Osteocyte (in vitro differentiated cells): ENCODE measurements at regions not wholly inside any gene's neighbourhood (a gene's known extent, or its start where the extent isn't known, plus 50 kb on each side); places are given as distances from the start of the nearest gene placed in this dataset.

Source experiments
- DNase-seq: peaks from one replicate; pipeline ENCODE4 v3.0.0; 2021; ENCODE audit warnings: mixed read lengths; ENCODE audit not compliant: unreplicated experiment; ENCODE audit errors: extremely low spot score
- H3K27ac Mint-ChIP-seq: one replicate; pipeline ENCODE4 v1.8.0; 2021; ENCODE audit warnings: mild to moderate bottlenecking, mixed read lengths; ENCODE audit not compliant: unreplicated experiment
- H3K27me3 Mint-ChIP-seq: one replicate; pipeline ENCODE4 v1.8.0; 2021; ENCODE audit warnings: mixed read lengths; ENCODE audit not compliant: unreplicated experiment
- H3K36me3 Mint-ChIP-seq: one replicate; pipeline ENCODE4 v1.8.0; 2021; ENCODE audit warnings: mixed read lengths; ENCODE audit not compliant: unreplicated experiment
- H3K4me1 Mint-ChIP-seq: one replicate; pipeline ENCODE4 v1.8.0; 2021; ENCODE audit warnings: mixed read lengths; ENCODE audit not compliant: unreplicated experiment
- H3K4me3 Mint-ChIP-seq: one replicate; pipeline ENCODE4 v1.8.0; 2021; ENCODE audit warnings: mild to moderate bottlenecking, moderate library complexity, mixed read lengths; ENCODE audit not compliant: unreplicated experiment
- H3K9me3 Mint-ChIP-seq: one replicate; pipeline ENCODE4 v1.8.0; 2021; ENCODE audit warnings: mixed read lengths; ENCODE audit not compliant: unreplicated experiment
- TF ChIP-seq, protein P1 (sequence below): fragments of 200-600 bp; sonication (generic); IDR thresholded peaks from 2 replicates; pipeline ENCODE4 v1.5.0; 2021; ENCODE audit warnings: antibody characterized with exemption, mild to moderate bottlenecking, moderate library complexity

DNA sequence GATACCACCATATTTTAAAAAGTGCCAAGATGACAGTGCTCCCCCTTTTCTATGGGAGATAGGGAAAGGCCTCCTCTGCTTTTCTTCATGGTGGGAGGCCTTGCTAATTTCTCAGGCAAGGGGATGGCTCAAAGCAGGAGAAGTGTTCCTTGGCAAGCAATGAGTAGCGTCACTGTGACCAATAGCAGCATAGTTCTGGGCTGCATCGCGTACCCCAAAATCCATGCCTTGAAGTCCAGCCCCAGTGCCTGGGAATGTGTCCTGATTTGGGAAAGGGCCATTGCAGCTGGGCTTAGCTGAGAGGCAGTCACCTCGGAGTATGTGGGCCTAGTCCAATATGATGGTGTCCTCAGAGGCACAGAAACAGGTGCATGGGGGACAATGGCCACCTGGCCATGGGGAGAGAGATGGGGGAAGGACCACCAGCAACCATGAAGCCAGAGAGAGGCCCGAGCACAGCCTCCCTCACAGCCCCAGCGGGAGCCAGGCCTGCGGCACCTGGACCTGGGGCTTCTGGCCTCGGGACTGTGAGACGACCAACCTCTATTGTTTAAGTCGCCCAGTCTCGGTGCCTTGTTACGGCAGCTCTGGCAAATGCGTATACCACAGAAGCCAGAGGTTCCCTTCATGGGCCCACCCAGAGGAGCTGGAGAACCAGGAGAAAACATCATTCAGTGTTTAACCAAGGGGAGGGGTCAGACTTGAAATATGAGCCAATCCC is 153.1 kb upstream of the RPS6KA2 start:
- H3K4me3 Mint-ChIP-seq: no peak overlapping the region
- no peaks in the 10 kb centered on the region for H3K36me3 Mint-ChIP-seq
- no peaks in the 10 kb centered on the region for H3K9me3 Mint-ChIP-seq
- peaks cover 14% of the 10 kb centered on the region for H3K27me3 Mint-ChIP-seq
- no peaks in the 10 kb centered on the region for H3K4me1 Mint-ChIP-seq
- TF ChIP-seq, protein P1, sequence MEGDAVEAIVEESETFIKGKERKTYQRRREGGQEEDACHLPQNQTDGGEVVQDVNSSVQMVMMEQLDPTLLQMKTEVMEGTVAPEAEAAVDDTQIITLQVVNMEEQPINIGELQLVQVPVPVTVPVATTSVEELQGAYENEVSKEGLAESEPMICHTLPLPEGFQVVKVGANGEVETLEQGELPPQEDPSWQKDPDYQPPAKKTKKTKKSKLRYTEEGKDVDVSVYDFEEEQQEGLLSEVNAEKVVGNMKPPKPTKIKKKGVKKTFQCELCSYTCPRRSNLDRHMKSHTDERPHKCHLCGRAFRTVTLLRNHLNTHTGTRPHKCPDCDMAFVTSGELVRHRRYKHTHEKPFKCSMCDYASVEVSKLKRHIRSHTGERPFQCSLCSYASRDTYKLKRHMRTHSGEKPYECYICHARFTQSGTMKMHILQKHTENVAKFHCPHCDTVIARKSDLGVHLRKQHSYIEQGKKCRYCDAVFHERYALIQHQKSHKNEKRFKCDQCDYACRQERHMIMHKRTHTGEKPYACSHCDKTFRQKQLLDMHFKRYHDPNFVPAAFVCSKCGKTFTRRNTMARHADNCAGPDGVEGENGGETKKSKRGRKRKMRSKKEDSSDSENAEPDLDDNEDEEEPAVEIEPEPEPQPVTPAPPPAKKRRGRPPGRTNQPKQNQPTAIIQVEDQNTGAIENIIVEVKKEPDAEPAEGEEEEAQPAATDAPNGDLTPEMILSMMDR: no peak
- H3K27ac Mint-ChIP-seq: no peak overlapping the region
- peak; percentile 69 for DNase-seq

DNA sequence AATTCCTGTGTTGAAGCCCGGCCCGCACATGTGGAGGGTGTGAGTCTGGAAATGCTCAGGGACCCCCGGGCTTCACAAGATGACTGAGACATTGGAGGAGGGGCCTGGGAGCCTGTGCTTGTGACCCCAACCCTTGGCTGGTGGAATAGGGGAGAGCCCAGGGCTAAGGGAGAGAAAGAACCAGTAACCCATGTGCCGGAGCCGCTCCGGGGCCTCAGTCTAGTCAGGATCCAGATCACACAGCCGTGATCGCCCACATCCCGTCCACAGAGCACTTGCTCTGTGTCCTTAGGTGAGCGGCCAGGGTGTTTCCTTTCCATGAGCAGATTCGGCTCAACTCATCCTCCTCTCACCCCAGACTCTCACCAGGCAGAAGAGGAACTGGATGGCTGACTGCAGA is 152.3 kb upstream of the RPS6KA2 start:
- Mint-ChIP-seq H3K27me3 (peaks cover 12% of the 10 kb centered on the region), H3K36me3 (no peaks in the 10 kb centered on the region), H3K27ac (no peak overlapping the region), H3K9me3 (no peaks in the 10 kb centered on the region), H3K4me1 (no peaks in the 10 kb centered on the region), H3K4me3 (no peak overlapping the region)
- TF ChIP-seq, protein P1: no peak
- peak; percentile 66 for DNase-seq

DNA sequence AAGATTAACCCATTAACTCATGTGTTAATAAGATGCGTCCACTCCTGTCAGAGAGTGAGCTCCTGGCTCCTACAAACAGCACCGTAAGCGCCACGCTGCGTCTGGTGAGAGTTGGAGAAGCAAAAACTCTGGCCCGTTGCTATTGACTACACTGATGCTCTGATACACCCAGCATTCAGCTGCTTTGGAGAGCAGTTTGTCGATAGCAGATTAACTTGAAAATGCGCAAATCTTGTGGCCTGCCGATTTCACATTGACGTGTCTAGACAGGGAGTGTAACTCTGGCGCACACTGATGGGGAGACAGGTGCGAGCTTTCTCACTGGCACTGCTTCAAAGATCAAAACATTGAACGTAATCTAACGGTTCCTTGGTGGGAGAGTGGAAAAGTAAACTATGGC is 151.7 kb upstream of the RPS6KA2 start:
- Mint-ChIP-seq H3K36me3 (no peaks in the 10 kb centered on the region), H3K27ac (no peak overlapping the region), H3K4me3 (no peak overlapping the region), H3K9me3 (no peaks in the 10 kb centered on the region), H3K4me1 (no peaks in the 10 kb centered on the region), H3K27me3 (peaks cover 13% of the 10 kb centered on the region)
- TF ChIP-seq, protein P1: no peak
- peak; percentile 64 for DNase-seq

DNA sequence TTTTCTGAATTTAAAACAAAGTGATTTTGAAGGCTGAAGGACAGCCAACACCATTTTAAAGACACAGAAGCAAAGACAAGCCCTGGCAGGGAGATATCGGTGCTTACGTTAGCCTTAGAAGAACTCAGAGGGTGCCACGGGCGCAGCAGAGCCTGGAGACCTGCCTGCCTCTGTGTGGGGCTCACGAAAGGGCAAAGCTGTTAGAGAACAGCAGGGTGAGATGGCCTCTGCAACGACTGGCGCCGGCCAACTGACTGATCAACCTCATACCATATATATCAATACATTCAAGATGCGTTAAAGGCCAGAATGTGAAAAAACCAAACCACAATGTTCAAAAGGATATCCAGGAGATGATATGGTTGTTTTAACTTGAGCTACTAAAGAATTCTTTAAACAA is 151.0 kb upstream of the RPS6KA2 start:
- H3K9me3 Mint-ChIP-seq: no peaks in the 10 kb centered on the region
- H3K4me1 Mint-ChIP-seq: no peaks in the 10 kb centered on the region
- DNase-seq: peak; percentile 73
- TF ChIP-seq, protein P1: no peak
- no peak overlapping the region for H3K4me3 Mint-ChIP-seq
- no peaks in the 10 kb centered on the region for H3K36me3 Mint-ChIP-seq
- peaks cover 16% of the 10 kb centered on the region for H3K27me3 Mint-ChIP-seq
- no peak overlapping the region for H3K27ac Mint-ChIP-seq

DNA sequence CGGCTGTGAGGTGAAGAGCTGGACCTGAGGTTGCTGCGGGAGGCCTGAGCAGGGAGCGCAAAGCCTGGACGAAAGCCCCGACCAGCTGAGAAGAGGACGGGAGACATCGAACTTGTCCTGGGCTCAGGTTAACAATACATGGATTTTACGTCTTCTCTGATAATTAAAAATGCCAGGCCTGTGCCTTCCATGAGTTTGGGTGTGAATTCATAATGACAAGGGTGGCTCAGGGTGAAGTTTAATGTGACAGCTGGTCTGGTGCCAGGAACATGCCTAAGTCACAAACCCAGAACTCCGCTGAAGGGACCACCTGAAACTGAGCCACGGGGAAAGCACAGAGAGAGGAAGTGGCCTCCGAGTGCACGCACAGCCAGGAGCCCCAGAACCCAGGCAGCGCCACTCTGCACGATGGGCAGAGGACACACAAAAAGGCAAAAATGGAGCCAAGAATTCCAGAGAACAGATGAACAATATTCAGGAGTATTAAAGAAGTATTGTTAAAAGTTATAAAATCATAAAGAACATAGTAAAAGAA is 150.1 kb upstream of the RPS6KA2 start:
- Mint-ChIP-seq H3K9me3 (no peaks in the 10 kb centered on the region), H3K27ac (no peak overlapping the region), H3K27me3 (peaks cover 16% of the 10 kb centered on the region), H3K4me3 (no peak overlapping the region), H3K36me3 (no peaks in the 10 kb centered on the region), H3K4me1 (no peaks in the 10 kb centered on the region)
- peak; percentile 69 for DNase-seq
- TF ChIP-seq, protein P1: no peak
